AG10803 (cell line): ENCODE measurements at regions not wholly inside any gene's neighbourhood (a gene's known extent, or its start where the extent isn't known, plus 50 kb on each side); places are given as distances from the start of the nearest gene placed in this dataset.

Experiments used
- DNase-seq: peaks from one replicate; pipeline ENCODE4 v3.0.0; 2010; ENCODE audit warnings: low read depth
- H3K4me3 ChIP-seq: 2 replicates; pipeline ENCODE4 v1.5.1; 2011; ENCODE audit warnings: mild to moderate bottlenecking, low read length, control low read depth
- TF ChIP-seq, protein P1 (sequence below): conservative IDR thresholded peaks from 2 replicates; pipeline ENCODE4 v1.5.1; 2011; ENCODE audit warnings: mild to moderate bottlenecking, low read length, control low read depth, inconsistent platforms

DNA sequence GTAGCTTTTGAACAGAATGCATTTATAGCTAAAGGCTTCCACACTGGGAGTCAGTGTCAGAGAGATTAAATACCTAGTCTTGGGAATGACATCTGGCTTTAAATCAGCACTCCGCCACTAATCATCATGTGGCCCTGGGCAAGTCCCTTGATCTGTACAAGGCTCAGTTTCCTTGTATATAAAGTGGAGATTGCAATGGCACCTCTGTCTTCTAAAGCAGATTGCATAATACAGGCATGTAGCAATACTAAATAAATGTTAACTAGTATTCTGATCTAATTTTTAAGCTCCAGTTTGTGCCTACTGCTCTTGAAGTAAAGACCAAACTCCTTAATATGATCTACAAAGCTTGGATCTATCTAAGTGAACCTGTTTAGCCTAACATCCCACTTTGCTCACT is 249.4 kb downstream of the PLPP3 start:
- peak; percentile 12 for DNase-seq
- no peak overlapping the region for H3K4me3 ChIP-seq
- TF ChIP-seq, protein P1, sequence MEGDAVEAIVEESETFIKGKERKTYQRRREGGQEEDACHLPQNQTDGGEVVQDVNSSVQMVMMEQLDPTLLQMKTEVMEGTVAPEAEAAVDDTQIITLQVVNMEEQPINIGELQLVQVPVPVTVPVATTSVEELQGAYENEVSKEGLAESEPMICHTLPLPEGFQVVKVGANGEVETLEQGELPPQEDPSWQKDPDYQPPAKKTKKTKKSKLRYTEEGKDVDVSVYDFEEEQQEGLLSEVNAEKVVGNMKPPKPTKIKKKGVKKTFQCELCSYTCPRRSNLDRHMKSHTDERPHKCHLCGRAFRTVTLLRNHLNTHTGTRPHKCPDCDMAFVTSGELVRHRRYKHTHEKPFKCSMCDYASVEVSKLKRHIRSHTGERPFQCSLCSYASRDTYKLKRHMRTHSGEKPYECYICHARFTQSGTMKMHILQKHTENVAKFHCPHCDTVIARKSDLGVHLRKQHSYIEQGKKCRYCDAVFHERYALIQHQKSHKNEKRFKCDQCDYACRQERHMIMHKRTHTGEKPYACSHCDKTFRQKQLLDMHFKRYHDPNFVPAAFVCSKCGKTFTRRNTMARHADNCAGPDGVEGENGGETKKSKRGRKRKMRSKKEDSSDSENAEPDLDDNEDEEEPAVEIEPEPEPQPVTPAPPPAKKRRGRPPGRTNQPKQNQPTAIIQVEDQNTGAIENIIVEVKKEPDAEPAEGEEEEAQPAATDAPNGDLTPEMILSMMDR = no peak

DNA sequence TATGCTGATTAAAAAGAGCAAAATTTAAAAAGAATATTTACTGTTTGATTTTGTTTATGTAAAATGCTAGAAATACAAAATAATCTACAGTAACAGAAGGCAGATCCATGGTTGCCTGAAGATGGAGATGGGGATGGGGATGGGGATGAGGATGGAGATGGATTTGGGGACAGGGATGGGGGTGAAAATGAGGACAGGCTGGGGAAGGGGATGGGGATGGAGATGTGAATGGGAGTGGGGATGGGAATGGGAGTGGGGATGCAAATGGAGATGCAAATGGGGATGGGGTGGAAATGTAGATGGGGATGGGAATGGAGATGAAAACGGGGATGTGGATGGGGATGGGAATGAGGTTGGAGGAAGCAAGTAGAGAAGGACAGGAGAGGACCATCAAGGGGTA is 252.2 kb downstream of the PLPP3 start:
- H3K4me3 ChIP-seq = no peak overlapping the region
- TF ChIP-seq, protein P1 = no peak
- no peak for DNase-seq

DNA sequence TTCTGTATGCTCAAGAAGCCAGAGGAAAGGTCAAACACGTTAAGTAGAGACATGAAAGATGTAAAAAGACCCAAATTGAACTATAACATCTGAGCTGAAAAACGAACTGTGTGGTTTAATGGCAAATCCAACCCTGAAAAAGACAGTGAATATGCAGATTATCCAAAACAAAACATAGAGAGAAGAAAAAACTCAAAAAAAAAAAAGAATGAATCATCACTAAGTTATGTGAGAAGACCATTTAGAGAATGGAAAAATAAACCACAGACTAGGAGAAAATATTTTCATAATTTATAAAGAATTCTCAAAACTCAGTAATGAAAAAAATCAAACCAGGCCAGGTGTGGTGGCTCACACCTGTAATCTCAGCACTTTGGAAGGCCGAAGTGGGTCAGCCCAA is 253.3 kb downstream of the PLPP3 start:
- peak; percentile 48 for DNase-seq
- TF ChIP-seq, protein P1 = no peak
- no peak overlapping the region for H3K4me3 ChIP-seq

DNA sequence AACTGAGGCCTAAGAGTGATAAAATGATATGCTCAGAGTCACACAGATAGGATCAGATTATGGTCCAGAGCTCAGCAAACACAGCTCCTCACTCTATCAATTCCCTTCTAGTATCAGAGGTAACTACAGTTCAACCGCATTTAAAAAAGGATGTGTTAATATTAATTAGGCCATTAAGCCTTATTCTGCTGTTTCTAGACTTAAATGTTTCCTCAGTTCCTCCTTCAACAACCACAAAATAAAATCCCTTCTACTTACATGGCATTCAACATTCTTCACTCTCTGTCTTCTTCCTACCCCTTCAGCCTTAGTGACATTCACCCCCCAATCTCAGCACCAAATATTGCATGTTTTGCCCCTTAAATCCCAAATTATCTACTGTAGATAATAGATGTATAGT is 254.9 kb downstream of the PLPP3 start:
- no peak for DNase-seq
- no peak overlapping the region for H3K4me3 ChIP-seq
- TF ChIP-seq, protein P1 = no peak

DNA sequence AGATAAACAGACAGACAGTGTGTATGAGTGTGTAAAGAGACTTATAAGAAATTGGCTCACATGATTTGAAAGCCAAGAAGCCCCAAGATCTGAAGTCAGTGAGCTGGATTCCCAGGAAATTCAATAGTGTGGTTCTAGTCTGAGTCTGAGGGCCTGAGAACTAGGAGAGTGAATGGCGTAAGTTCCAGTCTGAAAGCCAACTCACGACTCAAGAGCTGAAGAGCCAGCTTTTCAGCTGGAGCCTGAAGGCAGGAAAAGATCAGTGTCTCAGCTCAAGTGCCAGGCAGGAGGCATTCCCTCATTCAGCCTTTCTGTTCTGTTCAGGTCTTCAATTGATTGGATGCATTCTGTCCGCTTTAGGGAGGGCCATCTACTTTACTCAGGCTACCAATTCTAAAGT is 257.2 kb downstream of the PLPP3 start:
- DNase-seq = peak; percentile 36
- H3K4me3 ChIP-seq = no peak overlapping the region
- TF ChIP-seq, protein P1 = no peak

DNA sequence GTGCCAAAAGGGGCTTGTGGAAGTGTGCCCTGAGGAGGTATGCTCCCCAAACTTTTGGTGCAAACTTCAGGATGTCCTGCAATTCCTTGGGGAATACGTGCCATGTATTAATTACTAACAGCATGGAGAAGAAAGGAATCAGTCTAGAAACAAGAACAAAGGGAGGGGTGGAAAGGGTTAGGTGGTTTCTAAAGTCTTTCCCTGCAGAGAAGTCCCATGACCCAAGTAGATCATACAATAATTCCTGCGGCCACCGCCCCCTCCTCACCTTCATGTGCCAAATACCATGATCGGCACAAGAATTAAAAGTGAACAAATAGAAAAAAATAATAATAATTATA is 258.2 kb downstream of the PLPP3 start:
- no peak overlapping the region for H3K4me3 ChIP-seq
- DNase-seq = no peak
- TF ChIP-seq, protein P1 = no peak

DNA sequence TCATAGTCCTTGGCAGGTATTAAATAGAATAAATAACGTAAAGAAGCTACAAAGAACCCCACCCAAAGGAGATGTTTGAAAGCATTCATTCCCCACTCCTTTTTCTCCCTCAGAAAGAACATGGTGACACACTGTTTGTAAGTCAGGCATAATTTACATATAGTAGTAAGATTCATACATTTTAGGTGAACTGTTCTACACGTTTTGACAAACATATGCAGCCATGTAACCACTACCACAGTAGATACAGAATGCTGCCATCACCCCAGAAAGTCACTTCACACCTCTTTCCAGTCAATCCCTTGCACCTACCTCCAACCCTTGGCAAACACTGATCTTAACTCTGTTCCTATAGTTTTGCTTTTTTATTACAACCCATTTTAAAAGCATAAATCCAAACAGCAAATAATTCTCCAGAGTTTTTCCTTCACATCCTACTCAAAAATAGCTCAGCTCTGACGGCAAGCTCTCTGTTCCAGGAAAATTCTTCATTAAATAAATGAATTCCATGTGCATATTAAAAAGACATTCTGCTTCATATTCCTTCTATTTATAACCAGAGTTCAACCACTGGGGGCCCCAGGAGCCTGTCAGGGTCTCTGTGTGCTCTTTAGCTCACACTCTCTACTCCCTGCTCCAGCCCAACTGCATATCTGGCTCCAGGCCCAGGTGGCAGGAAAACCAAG is 258.8 kb downstream of the PLPP3 start:
- TF ChIP-seq, protein P1 = no peak
- DNase-seq = no peak
- no peak overlapping the region for H3K4me3 ChIP-seq
